Prostate gland (tissue), 2 donors: ENCODE measurements at regions not wholly inside any gene's neighbourhood (a gene's known extent, or its start where the extent isn't known, plus 50 kb on each side); places are given as distances from the start of the nearest gene placed in this dataset.
"Not testable (repeated sequence)": the region's sequence is repeated elsewhere in the genome, so short reads cannot be mapped to it uniquely, and the experiment has no call there.

Source experiments
- CTCF ChIP-seq, 4 experiments: fragments of 200-600 bp in 2 of 4; fragments of 450-650 bp in 2 of 4; sonication (generic) in 2 of 4; IDR thresholded peaks; 1 replicate in 3 of 4; 2 replicates in 1 of 4; pipeline ENCODE4 v1.5.1; 2016 to 2019; ENCODE audit warnings: antibody characterized with exemption in 4 of 4, mild to moderate bottlenecking in 2 of 4, moderate library complexity in 2 of 4
- POLR2A ChIP-seq: fragments of 450-650 bp; IDR thresholded peaks from one replicate; pipeline ENCODE4 v1.6.1; 2016; ENCODE audit warnings: antibody characterized with exemption, mild to moderate bottlenecking

- TF ChIP-seq CTCF (IDR thresholded peaks at IDR 0.05); POLR2A: not testable (repeated sequence)
Observed at GRCh38 chr2:195523242-195523641, 133.8 kb upstream of the SLC39A10 start.
